Liver (tissue), 3 donors: ENCODE measurements at regions not wholly inside any gene's neighbourhood (a gene's known extent, or its start where the extent isn't known, plus 50 kb on each side); places are given as distances from the start of the nearest gene placed in this dataset.

ENCODE experiments used
- ATF3 ChIP-seq: IDR thresholded peaks from 2 replicates; pipeline ENCODE4 v1.6.1; 2016; ENCODE audit warnings: antibody characterized with exemption
- CTCF ChIP-seq: fragments of 150-350 bp; IDR thresholded peaks from 2 replicates; pipeline ENCODE4 v1.5.1; 2017; ENCODE audit warnings: improper control_type of control experiment, low read depth, low read length; ENCODE audit not compliant: missing input control
- EGR1 ChIP-seq, 2 donors: IDR thresholded peaks; 2 replicates each; pipeline ENCODE4 v1.6.1; 2016 to 2018; ENCODE audit warnings: antibody characterized with exemption in 2 of 2, low read depth in 2 of 2
- HNF4G ChIP-seq: IDR thresholded peaks from 2 replicates; pipeline ENCODE4 v1.6.1; 2016; ENCODE audit warnings: antibody characterized with exemption
- RAD21 ChIP-seq, 2 donors: IDR thresholded peaks; 2 replicates each; pipeline ENCODE4 v1.6.1; 2016; ENCODE audit warnings: antibody characterized with exemption in 2 of 2, mild to moderate bottlenecking in 2 of 2
- SP1 ChIP-seq: IDR thresholded peaks from 2 replicates; pipeline ENCODE4 v1.6.1; 2018; ENCODE audit warnings: antibody characterized with exemption, mild to moderate bottlenecking
- TAF1 ChIP-seq: conservative IDR thresholded peaks from 2 replicates; pipeline ENCODE4 v1.6.1; 2016; ENCODE audit warnings: antibody characterized with exemption, mild to moderate bottlenecking
- TF ChIP-seq, protein P1 (sequence below): IDR thresholded peaks from 2 replicates; pipeline ENCODE4 v1.6.1; 2016; ENCODE audit warnings: antibody characterized with exemption
- donor health status: healthy.
- donor health status: healthy.

DNA sequence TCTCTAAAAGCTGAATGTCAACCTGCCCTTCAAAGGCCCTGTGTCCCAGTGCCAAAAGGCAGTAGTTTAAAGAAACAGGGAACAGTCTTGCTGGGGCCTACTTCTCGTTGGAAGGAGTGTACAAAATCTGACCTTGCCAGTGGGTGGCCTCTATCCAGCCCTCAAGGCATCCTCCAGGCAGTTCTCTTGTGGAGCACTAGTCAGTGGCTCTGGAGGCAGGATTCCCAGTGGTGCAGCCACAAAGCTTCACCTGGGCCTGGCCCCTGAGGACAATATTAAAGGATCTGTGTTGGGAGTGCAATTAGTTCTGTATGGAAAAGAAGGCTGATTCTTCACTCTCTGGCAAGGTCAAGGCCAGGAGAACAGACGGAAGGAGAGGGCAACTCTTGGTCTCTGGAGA is 237.8 kb upstream of the ADAMTS9 start:
- TF ChIP-seq, protein P1, sequence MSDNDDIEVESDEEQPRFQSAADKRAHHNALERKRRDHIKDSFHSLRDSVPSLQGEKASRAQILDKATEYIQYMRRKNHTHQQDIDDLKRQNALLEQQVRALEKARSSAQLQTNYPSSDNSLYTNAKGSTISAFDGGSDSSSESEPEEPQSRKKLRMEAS: no peak
- TF ChIP-seq CTCF: no peak
- TF ChIP-seq ATF3: no peak
- TF ChIP-seq RAD21 (IDR thresholded peaks at IDR 0.05): no peak
- no peak for TF ChIP-seq EGR1 (IDR thresholded peaks at IDR 0.05; ENCODE audit: low read depth in 2 of 2)
- no peak for TF ChIP-seq SP1
- TF ChIP-seq TAF1: no peak
- no peak for TF ChIP-seq HNF4G
